Neural cell (in vitro differentiated cells): ENCODE measurements at regions not wholly inside any gene's neighbourhood (a gene's known extent, or its start where the extent isn't known, plus 50 kb on each side); places are given as distances from the start of the nearest gene placed in this dataset.

Experiments used
- H2AFZ ChIP-seq: fragments of 200-600, 300-800 bp; sonication (generic), shearing (Covaris generic); 2 replicates; pipeline ENCODE4 v1.6.0; 2014; ENCODE audit warnings: low read depth, mild to moderate bottlenecking, antibody characterized with exemption, low read length, moderate library complexity
- H3F3A ChIP-seq: fragments of 200-600 bp; shearing (Covaris generic); 2 replicates; pipeline ENCODE4 v1.6.1; 2016; ENCODE audit warnings: mild to moderate bottlenecking, moderate library complexity, mixed read lengths, antibody characterized with exemption, low read length; ENCODE audit not compliant: insufficient read depth, poor library complexity, severe bottlenecking
- H3K27ac ChIP-seq: fragments of 200-600, 300-800 bp; sonication (generic), shearing (Covaris generic); 2 replicates; pipeline ENCODE4 v1.5.1; 2014; ENCODE audit warnings: mild to moderate bottlenecking, low read length, moderate library complexity
- H3K27me3 ChIP-seq: fragments of 300-800, 200-600 bp; sonication (generic), shearing (Covaris generic); 2 replicates; pipeline ENCODE4 v1.6.0; 2014; ENCODE audit warnings: mild to moderate bottlenecking, low read depth, low read length, moderate library complexity; ENCODE audit not compliant: insufficient read depth
- H3K36me3 ChIP-seq: fragments of 300-800, 200-600 bp; sonication (generic), shearing (Covaris generic); 2 replicates; pipeline ENCODE4 v1.5.1; 2014; ENCODE audit warnings: mild to moderate bottlenecking, antibody characterized with exemption, low read length, moderate library complexity; ENCODE audit not compliant: insufficient read depth
- H3K4me2 ChIP-seq: fragments of 300-800, 200-600 bp; sonication (generic), shearing (Covaris generic); 2 replicates; pipeline ENCODE4 v1.6.0; 2014; ENCODE audit warnings: mild to moderate bottlenecking, low read length
- H3K4me3 ChIP-seq: fragments of 300-800, 200-600 bp; sonication (generic), shearing (Covaris generic); 2 replicates; pipeline ENCODE4 v1.5.1; 2014; ENCODE audit warnings: mild to moderate bottlenecking, low read length, moderate library complexity
- H3K79me2 ChIP-seq: fragments of 200-600 bp; shearing (Covaris generic); replicated peaks from 2 replicates; pipeline ENCODE4 v1.6.0; 2014; ENCODE audit warnings: mild to moderate bottlenecking, low read length, moderate library complexity; ENCODE audit not compliant: insufficient read depth
- H3K9ac ChIP-seq: fragments of 300-800, 200-600 bp; sonication (generic), shearing (Covaris generic); 2 replicates; pipeline ENCODE4 v1.6.1; 2016; ENCODE audit warnings: mild to moderate bottlenecking, low read length, mixed read lengths
- H3K9me2 ChIP-seq: fragments of 200-600 bp; shearing (Covaris generic); 2 replicates; pipeline ENCODE4 v1.6.1; 2016; ENCODE audit warnings: mild to moderate bottlenecking, low read length, mixed read lengths; ENCODE audit not compliant: insufficient read depth
- H3K9me3 ChIP-seq: fragments of 200-600, 300-800 bp; sonication (generic), shearing (Covaris generic); 2 replicates; pipeline ENCODE4 v1.6.1; 2016; ENCODE audit warnings: mild to moderate bottlenecking, mixed run types, low read length, moderate library complexity, mixed read lengths
- H4K20me1 ChIP-seq: fragments of 200-600 bp; shearing (Covaris generic); 2 replicates; pipeline ENCODE4 v1.6.1; 2016; ENCODE audit warnings: mild to moderate bottlenecking, mixed run types; ENCODE audit not compliant: insufficient read depth
- EP300 ChIP-seq: fragments of 450-650 bp; conservative IDR thresholded peaks from 2 replicates; pipeline ENCODE4 v1.6.1; 2014; ENCODE audit warnings: antibody characterized with exemption, mild to moderate bottlenecking, moderate library complexity; ENCODE audit not compliant: poor library complexity, severe bottlenecking
- EZH2 ChIP-seq: fragments of 200-600, 300-800 bp; shearing (Covaris generic), sonication (generic); IDR thresholded peaks from 2 replicates; pipeline ENCODE4 v1.6.1; 2014; ENCODE audit warnings: antibody characterized with exemption, low read length, borderline replicate concordance, mild to moderate bottlenecking; ENCODE audit not compliant: insufficient read depth, poor library complexity, severe bottlenecking
- MXI1 ChIP-seq: fragments of 450-650 bp; conservative IDR thresholded peaks from 2 replicates; pipeline ENCODE4 v1.6.1; 2014; ENCODE audit warnings: antibody characterized with exemption, mild to moderate bottlenecking; ENCODE audit not compliant: poor library complexity, severe bottlenecking
- POLR2AphosphoS5 ChIP-seq: IDR thresholded peaks from 2 replicates; pipeline ENCODE4 v1.6.1; 2012
- RAD21 ChIP-seq: fragments of 450-650 bp; conservative IDR thresholded peaks from 2 replicates; pipeline ENCODE4 v1.6.1; 2014; ENCODE audit warnings: antibody characterized with exemption, mild to moderate bottlenecking, moderate library complexity
- SMC3 ChIP-seq: fragments of 450-650 bp; conservative IDR thresholded peaks from 2 replicates; pipeline ENCODE4 v1.6.1; 2014; ENCODE audit warnings: antibody characterized with exemption, mild to moderate bottlenecking, moderate library complexity; ENCODE audit not compliant: poor library complexity
- TAF1 ChIP-seq: IDR thresholded peaks from 2 replicates; pipeline ENCODE4 v1.6.1; 2012; ENCODE audit warnings: low read depth
- TF ChIP-seq, protein P1 (sequence below): fragments of 450-650 bp; IDR thresholded peaks from 2 replicates; pipeline ENCODE4 v1.5.1; 2014; ENCODE audit warnings: antibody characterized with exemption, mild to moderate bottlenecking, moderate library complexity; ENCODE audit not compliant: poor library complexity, severe bottlenecking
- TF ChIP-seq, protein P2 (sequence below): IDR thresholded peaks from 2 replicates; pipeline ENCODE4 v1.6.1; 2012; ENCODE audit warnings: borderline replicate concordance

DNA sequence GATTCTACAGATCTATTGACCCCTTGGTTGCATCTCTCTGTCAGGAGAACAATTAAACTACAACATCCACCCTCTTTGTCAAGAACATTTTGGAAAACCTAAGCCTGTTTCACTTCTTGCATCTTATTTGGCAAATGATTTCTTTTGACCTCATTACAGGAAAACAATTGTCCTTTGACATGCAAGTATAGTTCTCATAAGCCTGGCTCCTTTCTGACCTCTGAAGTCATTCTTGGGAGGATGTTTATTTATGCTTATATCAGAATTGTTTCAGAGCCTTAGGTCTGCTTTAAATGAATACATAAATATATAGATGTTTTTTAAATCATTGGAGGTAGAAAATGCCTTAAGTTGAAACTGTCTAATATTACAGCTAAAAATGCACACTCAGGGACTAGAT lies 361.3 kb upstream of the PTGER4 start:
- Histone ChIP-seq H4K20me1 (no peaks in the 10 kb centered on the region), H3K9ac (no peak overlapping the region), H3K9me2 (no peaks in the 10 kb centered on the region), H3K79me2 (no peaks in the 10 kb centered on the region), H3F3A (no peaks in the 10 kb centered on the region), H3K4me2 (no peak overlapping the region), H3K27me3 (no peaks in the 10 kb centered on the region), H2AFZ (no peak overlapping the region), H3K4me3 (no peak overlapping the region), H3K36me3 (no peaks in the 10 kb centered on the region), H3K9me3 (no peaks in the 10 kb centered on the region), H3K27ac (no peak overlapping the region)
- TF ChIP-seq POLR2AphosphoS5 (no peak), RAD21 (no peak), MXI1 (no peak), EP300 (no peak), TAF1 (no peak), SMC3 (no peak), EZH2 (no peak)
- TF ChIP-seq, protein P1, sequence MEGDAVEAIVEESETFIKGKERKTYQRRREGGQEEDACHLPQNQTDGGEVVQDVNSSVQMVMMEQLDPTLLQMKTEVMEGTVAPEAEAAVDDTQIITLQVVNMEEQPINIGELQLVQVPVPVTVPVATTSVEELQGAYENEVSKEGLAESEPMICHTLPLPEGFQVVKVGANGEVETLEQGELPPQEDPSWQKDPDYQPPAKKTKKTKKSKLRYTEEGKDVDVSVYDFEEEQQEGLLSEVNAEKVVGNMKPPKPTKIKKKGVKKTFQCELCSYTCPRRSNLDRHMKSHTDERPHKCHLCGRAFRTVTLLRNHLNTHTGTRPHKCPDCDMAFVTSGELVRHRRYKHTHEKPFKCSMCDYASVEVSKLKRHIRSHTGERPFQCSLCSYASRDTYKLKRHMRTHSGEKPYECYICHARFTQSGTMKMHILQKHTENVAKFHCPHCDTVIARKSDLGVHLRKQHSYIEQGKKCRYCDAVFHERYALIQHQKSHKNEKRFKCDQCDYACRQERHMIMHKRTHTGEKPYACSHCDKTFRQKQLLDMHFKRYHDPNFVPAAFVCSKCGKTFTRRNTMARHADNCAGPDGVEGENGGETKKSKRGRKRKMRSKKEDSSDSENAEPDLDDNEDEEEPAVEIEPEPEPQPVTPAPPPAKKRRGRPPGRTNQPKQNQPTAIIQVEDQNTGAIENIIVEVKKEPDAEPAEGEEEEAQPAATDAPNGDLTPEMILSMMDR, result no peak
- TF ChIP-seq, protein P2, sequence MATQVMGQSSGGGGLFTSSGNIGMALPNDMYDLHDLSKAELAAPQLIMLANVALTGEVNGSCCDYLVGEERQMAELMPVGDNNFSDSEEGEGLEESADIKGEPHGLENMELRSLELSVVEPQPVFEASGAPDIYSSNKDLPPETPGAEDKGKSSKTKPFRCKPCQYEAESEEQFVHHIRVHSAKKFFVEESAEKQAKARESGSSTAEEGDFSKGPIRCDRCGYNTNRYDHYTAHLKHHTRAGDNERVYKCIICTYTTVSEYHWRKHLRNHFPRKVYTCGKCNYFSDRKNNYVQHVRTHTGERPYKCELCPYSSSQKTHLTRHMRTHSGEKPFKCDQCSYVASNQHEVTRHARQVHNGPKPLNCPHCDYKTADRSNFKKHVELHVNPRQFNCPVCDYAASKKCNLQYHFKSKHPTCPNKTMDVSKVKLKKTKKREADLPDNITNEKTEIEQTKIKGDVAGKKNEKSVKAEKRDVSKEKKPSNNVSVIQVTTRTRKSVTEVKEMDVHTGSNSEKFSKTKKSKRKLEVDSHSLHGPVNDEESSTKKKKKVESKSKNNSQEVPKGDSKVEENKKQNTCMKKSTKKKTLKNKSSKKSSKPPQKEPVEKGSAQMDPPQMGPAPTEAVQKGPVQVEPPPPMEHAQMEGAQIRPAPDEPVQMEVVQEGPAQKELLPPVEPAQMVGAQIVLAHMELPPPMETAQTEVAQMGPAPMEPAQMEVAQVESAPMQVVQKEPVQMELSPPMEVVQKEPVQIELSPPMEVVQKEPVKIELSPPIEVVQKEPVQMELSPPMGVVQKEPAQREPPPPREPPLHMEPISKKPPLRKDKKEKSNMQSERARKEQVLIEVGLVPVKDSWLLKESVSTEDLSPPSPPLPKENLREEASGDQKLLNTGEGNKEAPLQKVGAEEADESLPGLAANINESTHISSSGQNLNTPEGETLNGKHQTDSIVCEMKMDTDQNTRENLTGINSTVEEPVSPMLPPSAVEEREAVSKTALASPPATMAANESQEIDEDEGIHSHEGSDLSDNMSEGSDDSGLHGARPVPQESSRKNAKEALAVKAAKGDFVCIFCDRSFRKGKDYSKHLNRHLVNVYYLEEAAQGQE, result no peak

DNA sequence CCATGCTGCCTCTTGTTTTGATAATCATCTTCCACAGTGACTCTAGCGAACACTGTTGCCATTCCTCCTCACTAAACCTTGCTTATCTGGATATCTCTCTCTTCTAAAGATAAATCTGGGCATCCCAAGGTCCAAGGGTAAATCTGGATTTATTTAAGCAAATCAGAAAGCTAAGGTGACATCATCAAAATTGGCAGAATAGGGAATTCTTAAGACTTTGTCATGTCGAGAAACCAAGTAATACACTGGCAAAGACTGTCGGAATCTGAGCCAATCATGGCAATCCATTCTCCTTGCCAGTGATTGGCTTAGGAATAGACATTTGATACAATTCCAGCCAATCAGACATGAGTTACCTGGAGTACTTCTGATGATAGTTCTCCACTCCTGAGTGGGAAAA lies 362.7 kb upstream of the PTGER4 start:
- Histone ChIP-seq H3K27ac (no peak overlapping the region), H2AFZ (no peak overlapping the region), H3K27me3 (no peaks in the 10 kb centered on the region), H3F3A (no peaks in the 10 kb centered on the region), H3K9me3 (no peaks in the 10 kb centered on the region), H3K79me2 (no peaks in the 10 kb centered on the region), H3K4me2 (no peak overlapping the region), H3K9me2 (no peaks in the 10 kb centered on the region), H3K4me3 (no peak overlapping the region), H3K9ac (no peak overlapping the region), H4K20me1 (no peaks in the 10 kb centered on the region), H3K36me3 (no peaks in the 10 kb centered on the region)
- TF ChIP-seq, protein P2, result no peak
- TF ChIP-seq RAD21, result no peak
- no peak for TF ChIP-seq SMC3
- TF ChIP-seq, protein P1, result no peak
- TF ChIP-seq POLR2AphosphoS5, result no peak
- no peak for TF ChIP-seq TAF1
- TF ChIP-seq MXI1, result no peak
- TF ChIP-seq EP300, result no peak
- no peak for TF ChIP-seq EZH2
